GM23338 (cell line): ENCODE measurements at regions not wholly inside any gene's neighbourhood (a gene's known extent, or its start where the extent isn't known, plus 50 kb on each side); places are given as distances from the start of the nearest gene placed in this dataset.

ENCODE experiments used
- CREB1 ChIP-seq: fragments of 250-450 bp; sonication (Bioruptor Pico); IDR thresholded peaks from 2 replicates; pipeline ENCODE4 v1.5.0; 2020; ENCODE audit warnings: low read depth, mild to moderate bottlenecking, moderate library complexity
- EZH2 ChIP-seq: fragments of 200-600 bp; sonication (generic); IDR thresholded peaks from one replicate; pipeline ENCODE4 v1.8.0; 2017; ENCODE audit warnings: antibody characterized with exemption, mild to moderate bottlenecking, low read depth; ENCODE audit not compliant: unreplicated experiment
- EZH2phosphoT487 ChIP-seq: fragments of 200-600 bp; sonication (generic); IDR thresholded peaks from one replicate; pipeline ENCODE4 v1.8.1; 2018; ENCODE audit warnings: antibody characterized with exemption; ENCODE audit not compliant: unreplicated experiment
- JUNB ChIP-seq: IDR thresholded peaks from one replicate; pipeline ENCODE4 v1.6.1; 2016; ENCODE audit warnings: antibody characterized with exemption; ENCODE audit not compliant: unreplicated experiment
- POLR2AphosphoS5 ChIP-seq: IDR thresholded peaks from 2 replicates; pipeline ENCODE4 v1.6.1; 2016; ENCODE audit warnings: antibody characterized with exemption, low read depth
- STAT1 ChIP-seq: IDR thresholded peaks from one replicate; pipeline ENCODE4 v1.6.1; 2016; ENCODE audit warnings: antibody characterized with exemption; ENCODE audit not compliant: unreplicated experiment
- ZNF114 ChIP-seq: fragments of 250-450 bp; sonication (Bioruptor Pico); IDR thresholded peaks from 2 replicates; pipeline ENCODE4 v1.5.0; 2020; ENCODE audit warnings: mild to moderate bottlenecking, moderate library complexity
- ZNF331 ChIP-seq: fragments of 250-450 bp; sonication (Bioruptor Pico); IDR thresholded peaks from 2 replicates; pipeline ENCODE4 v1.5.0; 2020; ENCODE audit warnings: low read depth, mild to moderate bottlenecking, moderate library complexity
- TF ChIP-seq, protein P1 (sequence below): fragments of 250-450 bp; sonication (Bioruptor Pico); IDR thresholded peaks from 2 replicates; pipeline ENCODE4 v1.5.0; 2020; ENCODE audit warnings: mild to moderate bottlenecking, moderate library complexity
- TF ChIP-seq, protein P2 (sequence below): IDR thresholded peaks from one replicate; pipeline ENCODE4 v1.6.1; 2018; ENCODE audit warnings: antibody characterized with exemption; ENCODE audit not compliant: unreplicated experiment
- TF ChIP-seq, protein P3 (sequence below): IDR thresholded peaks from 2 replicates; pipeline ENCODE4 v1.6.1; 2016; ENCODE audit warnings: antibody characterized with exemption

DNA sequence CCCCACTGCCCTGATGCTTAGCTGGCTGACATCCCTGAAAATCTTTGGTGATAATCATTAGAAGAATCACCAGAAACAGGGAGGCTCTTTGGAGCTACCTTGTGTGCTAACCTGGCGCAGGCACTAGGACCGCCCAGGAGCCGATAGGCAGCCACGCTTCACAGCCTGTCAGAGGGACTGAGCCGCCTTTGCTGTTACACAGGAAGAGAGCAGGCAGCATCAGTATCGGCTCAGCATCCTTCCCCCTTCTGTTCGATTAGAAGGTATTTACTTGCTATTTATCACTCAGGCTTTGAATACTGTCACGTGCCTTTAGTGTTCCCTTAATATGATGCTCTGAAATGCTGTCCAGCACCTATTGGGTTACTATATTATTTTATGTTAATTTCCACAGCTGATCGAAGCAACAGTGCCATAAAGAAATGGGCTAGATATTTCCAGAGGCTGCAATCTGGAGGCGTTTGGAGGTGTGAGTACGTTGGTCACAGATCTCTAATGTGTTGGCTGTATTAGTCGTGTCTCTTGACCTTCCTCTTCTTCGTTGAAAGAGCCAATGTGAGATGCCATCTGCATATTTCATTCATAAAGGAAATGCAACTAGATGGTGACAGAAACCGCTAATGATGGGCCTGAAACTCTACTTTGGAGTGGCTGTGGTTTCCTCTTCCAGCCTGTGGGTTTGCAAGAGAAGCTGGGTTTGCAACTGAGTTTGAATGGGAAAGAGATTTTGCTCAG lies 110.4 kb upstream of the RAB27B start (continued):
- TF ChIP-seq, protein P1, sequence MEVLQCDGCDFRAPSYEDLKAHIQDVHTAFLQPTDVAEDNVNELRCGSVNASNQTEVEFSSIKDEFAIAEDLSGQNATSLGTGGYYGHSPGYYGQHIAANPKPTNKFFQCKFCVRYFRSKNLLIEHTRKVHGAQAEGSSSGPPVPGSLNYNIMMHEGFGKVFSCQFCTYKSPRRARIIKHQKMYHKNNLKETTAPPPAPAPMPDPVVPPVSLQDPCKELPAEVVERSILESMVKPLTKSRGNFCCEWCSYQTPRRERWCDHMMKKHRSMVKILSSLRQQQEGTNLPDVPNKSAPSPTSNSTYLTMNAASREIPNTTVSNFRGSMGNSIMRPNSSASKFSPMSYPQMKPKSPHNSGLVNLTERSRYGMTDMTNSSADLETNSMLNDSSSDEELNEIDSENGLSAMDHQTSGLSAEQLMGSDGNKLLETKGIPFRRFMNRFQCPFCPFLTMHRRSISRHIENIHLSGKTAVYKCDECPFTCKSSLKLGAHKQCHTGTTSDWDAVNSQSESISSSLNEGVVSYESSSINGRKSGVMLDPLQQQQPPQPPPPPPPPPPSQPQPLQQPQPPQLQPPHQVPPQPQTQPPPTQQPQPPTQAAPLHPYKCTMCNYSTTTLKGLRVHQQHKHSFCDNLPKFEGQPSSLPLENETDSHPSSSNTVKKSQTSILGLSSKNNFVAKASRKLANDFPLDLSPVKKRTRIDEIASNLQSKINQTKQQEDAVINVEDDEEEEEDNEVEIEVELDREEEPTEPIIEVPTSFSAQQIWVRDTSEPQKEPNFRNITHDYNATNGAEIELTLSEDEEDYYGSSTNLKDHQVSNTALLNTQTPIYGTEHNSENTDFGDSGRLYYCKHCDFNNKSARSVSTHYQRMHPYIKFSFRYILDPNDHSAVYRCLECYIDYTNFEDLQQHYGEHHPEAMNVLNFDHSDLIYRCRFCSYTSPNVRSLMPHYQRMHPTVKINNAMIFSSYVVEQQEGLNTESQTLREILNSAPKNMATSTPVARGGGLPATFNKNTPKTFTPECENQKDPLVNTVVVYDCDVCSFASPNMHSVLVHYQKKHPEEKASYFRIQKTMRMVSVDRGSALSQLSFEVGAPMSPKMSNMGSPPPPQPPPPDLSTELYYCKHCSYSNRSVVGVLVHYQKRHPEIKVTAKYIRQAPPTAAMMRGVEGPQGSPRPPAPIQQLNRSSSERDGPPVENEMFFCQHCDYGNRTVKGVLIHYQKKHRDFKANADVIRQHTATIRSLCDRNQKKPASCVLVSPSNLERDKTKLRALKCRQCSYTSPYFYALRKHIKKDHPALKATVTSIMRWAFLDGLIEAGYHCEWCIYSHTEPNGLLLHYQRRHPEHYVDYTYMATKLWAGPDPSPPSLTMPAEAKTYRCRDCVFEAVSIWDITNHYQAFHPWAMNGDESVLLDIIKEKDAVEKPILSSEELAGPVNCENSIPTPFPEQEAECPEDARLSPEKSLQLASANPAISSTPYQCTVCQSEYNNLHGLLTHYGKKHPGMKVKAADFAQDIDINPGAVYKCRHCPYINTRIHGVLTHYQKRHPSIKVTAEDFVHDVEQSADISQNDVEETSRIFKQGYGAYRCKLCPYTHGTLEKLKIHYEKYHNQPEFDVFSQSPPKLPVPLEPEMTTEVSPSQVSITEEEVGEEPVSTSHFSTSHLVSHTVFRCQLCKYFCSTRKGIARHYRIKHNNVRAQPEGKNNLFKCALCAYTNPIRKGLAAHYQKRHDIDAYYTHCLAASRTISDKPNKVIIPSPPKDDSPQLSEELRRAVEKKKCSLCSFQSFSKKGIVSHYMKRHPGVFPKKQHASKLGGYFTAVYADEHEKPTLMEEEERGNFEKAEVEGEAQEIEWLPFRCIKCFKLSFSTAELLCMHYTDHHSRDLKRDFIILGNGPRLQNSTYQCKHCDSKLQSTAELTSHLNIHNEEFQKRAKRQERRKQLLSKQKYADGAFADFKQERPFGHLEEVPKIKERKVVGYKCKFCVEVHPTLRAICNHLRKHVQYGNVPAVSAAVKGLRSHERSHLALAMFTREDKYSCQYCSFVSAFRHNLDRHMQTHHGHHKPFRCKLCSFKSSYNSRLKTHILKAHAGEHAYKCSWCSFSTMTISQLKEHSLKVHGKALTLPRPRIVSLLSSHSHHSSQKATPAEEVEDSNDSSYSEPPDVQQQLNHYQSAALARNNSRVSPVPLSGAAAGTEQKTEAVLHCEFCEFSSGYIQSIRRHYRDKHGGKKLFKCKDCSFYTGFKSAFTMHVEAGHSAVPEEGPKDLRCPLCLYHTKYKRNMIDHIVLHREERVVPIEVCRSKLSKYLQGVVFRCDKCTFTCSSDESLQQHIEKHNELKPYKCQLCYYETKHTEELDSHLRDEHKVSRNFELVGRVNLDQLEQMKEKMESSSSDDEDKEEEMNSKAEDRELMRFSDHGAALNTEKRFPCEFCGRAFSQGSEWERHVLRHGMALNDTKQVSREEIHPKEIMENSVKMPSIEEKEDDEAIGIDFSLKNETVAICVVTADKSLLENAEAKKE (CRISPR knock-in tag) = no peak
- TF ChIP-seq CREB1 = no peak
- no peak for TF ChIP-seq POLR2AphosphoS5
- no peak for TF ChIP-seq ZNF331
- no peak for TF ChIP-seq JUNB
- TF ChIP-seq ZNF114 (CRISPR knock-in tag) = no peak
- TF ChIP-seq EZH2phosphoT487 = no peak
- no peak for TF ChIP-seq EZH2
- TF ChIP-seq, protein P2, sequence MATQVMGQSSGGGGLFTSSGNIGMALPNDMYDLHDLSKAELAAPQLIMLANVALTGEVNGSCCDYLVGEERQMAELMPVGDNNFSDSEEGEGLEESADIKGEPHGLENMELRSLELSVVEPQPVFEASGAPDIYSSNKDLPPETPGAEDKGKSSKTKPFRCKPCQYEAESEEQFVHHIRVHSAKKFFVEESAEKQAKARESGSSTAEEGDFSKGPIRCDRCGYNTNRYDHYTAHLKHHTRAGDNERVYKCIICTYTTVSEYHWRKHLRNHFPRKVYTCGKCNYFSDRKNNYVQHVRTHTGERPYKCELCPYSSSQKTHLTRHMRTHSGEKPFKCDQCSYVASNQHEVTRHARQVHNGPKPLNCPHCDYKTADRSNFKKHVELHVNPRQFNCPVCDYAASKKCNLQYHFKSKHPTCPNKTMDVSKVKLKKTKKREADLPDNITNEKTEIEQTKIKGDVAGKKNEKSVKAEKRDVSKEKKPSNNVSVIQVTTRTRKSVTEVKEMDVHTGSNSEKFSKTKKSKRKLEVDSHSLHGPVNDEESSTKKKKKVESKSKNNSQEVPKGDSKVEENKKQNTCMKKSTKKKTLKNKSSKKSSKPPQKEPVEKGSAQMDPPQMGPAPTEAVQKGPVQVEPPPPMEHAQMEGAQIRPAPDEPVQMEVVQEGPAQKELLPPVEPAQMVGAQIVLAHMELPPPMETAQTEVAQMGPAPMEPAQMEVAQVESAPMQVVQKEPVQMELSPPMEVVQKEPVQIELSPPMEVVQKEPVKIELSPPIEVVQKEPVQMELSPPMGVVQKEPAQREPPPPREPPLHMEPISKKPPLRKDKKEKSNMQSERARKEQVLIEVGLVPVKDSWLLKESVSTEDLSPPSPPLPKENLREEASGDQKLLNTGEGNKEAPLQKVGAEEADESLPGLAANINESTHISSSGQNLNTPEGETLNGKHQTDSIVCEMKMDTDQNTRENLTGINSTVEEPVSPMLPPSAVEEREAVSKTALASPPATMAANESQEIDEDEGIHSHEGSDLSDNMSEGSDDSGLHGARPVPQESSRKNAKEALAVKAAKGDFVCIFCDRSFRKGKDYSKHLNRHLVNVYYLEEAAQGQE = no peak
- no peak for TF ChIP-seq STAT1
- TF ChIP-seq, protein P3, sequence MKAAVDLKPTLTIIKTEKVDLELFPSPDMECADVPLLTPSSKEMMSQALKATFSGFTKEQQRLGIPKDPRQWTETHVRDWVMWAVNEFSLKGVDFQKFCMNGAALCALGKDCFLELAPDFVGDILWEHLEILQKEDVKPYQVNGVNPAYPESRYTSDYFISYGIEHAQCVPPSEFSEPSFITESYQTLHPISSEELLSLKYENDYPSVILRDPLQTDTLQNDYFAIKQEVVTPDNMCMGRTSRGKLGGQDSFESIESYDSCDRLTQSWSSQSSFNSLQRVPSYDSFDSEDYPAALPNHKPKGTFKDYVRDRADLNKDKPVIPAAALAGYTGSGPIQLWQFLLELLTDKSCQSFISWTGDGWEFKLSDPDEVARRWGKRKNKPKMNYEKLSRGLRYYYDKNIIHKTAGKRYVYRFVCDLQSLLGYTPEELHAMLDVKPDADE = no peak
